ENCODE measurements at regions not wholly inside any gene's neighbourhood (a gene's known extent, or its start where the extent isn't known, plus 50 kb on each side); places are given as distances from the start of the nearest gene placed in this dataset.

DNA sequence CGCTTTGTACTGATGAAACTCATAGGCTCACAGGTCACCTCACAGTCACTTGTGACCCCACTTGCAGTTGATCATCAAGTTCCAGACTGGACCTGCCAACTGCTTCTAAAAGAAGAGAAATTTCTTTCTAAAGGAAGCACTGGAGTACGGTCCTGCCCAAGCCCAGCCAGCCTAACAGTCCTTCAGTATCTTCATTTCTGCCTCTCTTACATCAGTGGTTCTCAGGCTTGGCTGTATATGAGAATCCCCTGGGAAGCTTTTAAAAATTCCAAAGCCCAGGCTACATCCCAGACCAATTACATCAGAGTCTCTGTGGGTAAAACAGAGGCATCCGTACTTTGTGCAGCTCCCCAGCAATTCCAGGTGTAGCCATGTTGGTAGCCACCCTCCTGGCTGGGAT lies 282.1 kb downstream of the NFIB start:
- DNase-seq (ENCODE audit: extremely low spot score, insufficient read length, low read depth), result no peak
- no peak for FAIRE-seq

GRCh38 chr9:14031060-14031414 lies 282.9 kb downstream of the NFIB start:
- FAIRE-seq, result no peak
- DNase-seq (ENCODE audit: extremely low spot score, insufficient read length, low read depth), result no peak

DNA sequence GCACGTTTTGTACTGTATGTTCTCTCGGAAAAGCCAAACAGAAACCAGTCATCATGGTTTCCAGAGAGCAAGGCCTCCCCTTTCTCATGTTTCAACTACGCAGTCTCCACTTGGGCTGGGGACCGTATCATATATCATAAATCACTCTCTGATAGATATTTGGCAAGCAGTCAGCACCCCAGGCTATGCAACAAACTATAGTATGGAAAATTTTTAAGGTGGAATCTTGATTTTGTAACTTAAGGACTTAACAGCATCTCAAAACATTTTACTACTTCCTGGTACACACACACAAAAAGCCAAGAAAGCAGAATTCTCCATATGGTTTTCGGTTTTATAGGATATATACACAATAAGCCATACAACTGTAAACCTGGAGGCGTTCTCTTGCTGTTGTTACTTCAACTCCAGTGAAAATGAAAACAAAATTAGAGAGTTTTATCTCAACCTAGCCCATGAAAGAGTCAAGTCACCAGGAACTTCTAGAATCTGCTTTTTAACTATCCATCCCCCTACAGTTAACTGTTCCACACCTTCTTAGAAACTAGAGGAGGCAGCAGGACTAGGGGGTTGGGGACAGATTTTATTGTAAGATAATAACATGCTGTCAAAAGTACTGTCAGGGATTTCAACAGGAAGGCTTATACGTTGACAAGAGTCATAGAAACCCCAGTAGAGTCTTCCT lies 283.4 kb downstream of the NFIB start:
- DNase-seq (ENCODE audit: extremely low spot score, insufficient read length, low read depth), result no peak
- FAIRE-seq, result no peak

DNA sequence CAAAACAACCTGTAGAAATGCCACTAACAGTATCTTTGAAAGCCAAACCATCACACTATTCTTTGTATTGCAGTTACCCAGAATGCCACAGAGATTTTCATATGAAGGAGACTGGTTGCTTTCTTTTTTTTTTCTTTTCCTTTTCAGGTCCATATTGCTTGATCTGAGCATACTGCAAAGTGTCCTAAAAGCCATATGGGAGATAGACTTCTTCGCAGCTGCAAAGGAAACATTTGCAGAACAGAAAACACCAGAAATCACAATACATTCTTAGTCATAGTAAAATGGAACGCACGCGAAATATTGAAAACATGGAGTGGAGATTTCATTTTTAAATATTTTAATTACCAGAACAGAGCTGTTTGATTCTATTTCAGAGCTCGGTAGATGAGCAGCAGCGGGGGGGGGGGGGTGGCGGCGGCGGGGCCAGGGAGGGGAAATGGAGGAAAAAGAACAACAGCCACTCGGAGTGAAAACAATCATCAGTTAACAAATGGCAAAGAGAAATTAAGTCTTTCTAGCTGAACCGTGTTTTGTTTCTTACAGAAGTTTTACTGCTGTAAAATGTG lies 284.1 kb downstream of the NFIB start:
- FAIRE-seq (no peak), DNase-seq (ENCODE audit: extremely low spot score, insufficient read length, low read depth) (no peak)

DNA sequence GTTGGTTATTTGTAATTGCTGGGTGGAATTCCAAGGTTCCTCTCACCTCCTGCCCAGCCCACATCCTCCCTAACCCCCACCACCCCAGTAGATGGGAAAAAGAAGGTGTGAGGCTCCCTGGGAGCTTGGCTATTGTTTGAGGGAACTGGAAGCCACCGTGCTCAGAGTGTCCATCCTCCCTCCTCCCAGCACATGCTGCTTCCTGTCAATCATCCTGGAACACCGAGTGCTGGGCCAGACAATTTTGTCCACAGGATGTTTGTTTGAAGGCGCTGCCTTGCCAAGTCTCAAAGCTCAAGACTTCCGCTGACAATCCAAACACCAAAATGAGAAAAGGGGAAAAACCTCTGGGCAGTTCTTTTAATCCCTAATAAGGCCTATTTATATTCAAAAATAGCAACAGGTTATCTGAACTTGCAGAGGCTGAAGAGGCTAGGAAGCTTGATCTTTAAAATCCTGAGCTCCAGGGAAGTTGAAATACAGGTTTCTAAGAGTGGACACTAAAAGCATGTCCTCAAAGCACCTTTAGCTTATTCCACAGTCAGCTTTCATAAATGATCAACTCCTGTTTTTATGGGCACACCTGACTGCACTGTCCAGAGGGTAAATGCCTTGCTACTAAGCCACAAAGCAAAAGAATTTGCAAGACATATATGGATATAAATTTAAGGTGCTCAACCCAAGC lies 286.7 kb downstream of the NFIB start:
- DNase-seq (ENCODE audit: extremely low spot score, insufficient read length, low read depth) (no peak), FAIRE-seq (no peak)

- DNase-seq (ENCODE audit: extremely low spot score, insufficient read length, low read depth) (no peak), FAIRE-seq (no peak)
Observed at GRCh38 chr9:14025741-14026140, 288.2 kb downstream of the NFIB start.

GRCh38 chr9:14023285-14023684 lies 290.7 kb downstream of the NFIB start:
- DNase-seq (ENCODE audit: extremely low spot score, insufficient read length, low read depth) (no peak), FAIRE-seq (no peak)

DNA sequence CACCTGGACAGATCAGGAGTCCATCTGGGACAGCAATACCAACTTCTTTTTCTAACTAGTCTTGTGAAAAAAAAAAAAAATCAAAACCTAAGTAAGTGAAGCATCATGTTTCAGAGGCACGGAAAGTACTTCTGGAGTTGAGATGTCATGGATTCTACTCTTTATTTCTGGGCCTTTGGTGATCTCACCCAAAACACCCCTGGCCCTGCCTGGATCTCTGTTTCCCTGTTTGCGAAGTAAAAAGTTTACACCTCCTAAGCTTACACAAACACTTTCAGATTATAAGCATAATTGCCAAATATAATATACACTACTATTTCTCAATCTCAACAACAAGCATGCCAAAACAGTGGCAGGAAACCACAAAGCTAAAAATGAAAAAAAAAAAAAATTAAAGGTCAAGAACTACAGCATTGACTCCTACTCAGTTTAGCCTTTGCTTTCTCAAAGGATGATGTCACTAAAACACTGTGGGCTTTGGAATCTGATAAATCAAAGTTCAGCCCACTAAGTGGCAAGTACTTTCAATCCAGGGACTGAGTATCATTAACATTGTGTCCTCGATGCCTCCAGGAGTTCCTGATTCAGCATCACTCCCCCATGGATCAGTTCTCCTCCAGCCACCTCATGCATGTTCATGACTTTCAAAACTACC lies 291.9 kb downstream of the NFIB start:
- FAIRE-seq (no peak), DNase-seq (ENCODE audit: extremely low spot score, insufficient read length, low read depth) (no peak)

GRCh38 chr9:14018081-14018480 lies 295.9 kb downstream of the NFIB start:
- FAIRE-seq (no peak), DNase-seq (ENCODE audit: extremely low spot score, insufficient read length, low read depth) (no peak)

DNA sequence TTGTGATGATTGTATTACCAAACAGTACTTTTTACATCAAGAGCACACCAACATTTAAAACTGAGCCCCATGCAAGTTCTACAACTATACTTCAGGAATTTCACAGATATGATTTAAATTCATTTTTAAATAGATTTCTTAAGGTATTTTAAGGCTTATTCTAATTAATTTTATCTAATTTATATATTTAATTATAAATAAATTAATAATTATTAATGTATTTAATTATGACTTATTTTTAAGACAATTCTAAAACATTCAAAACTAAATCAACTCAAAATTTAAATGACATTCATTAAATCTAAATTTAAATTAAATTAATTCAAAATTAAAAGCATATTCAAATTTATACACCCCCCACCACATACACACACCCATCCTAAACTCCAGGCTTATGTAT lies 299.2 kb downstream of the NFIB start:
- FAIRE-seq (no peak), DNase-seq (ENCODE audit: extremely low spot score, insufficient read length, low read depth) (no peak)

DNA sequence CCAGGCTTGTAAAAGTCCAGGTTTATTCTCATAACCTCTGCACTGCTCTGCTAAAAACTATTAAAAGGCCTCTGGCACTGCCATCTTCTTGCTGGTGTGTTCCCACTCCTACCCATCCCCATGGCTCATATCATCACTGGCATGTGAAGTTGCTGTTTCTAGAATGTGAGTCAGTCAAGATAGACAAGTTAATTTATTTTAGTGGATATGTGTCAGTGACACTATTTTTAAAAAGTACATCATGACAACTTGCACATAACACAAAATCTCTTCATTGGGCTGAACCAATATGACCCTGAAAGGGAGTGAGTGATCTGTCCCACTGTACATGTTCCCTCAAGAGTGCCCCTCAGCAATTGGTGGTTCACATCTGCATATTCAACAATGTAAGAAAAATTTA lies 299.7 kb downstream of the NFIB start:
- FAIRE-seq (no peak), DNase-seq (ENCODE audit: extremely low spot score, insufficient read length, low read depth) (no peak)

DNA sequence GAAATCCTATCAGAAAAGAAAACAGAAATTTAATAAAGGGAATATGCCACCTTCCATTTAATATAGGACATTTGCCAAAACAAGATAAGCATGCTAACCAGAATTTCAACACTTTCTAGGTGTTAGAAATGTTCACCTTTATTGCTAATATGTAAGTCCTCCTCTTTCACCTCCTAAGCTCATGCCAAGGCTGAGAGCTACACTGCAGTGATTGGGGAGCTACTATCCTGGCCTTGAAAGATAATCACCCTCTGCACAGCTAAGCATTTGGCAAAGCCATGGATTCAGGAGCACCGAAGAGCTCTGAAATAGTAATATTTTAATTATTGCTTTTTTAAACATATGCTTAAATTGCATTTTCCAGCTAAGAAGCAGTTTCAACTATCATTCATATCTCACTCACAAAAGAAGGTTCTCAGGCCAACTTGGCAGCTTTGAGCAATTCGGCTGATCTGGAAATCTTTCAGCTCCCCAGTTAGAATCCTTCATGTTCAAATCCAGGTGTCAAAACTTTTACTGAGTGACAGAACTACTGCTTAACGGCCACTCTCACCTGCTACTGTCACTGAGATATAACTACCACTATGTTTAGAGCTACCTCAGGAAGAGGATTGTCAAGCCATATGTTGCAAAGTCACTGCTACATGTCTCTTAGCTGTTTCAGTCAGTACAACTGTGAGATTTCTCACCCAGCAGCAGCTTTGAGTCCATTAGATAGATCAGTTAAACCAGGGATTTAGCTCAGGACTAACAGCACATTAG lies 302.0 kb downstream of the NFIB start:
- DNase-seq (ENCODE audit: extremely low spot score, insufficient read length, low read depth) (no peak), FAIRE-seq (no peak)

DNA sequence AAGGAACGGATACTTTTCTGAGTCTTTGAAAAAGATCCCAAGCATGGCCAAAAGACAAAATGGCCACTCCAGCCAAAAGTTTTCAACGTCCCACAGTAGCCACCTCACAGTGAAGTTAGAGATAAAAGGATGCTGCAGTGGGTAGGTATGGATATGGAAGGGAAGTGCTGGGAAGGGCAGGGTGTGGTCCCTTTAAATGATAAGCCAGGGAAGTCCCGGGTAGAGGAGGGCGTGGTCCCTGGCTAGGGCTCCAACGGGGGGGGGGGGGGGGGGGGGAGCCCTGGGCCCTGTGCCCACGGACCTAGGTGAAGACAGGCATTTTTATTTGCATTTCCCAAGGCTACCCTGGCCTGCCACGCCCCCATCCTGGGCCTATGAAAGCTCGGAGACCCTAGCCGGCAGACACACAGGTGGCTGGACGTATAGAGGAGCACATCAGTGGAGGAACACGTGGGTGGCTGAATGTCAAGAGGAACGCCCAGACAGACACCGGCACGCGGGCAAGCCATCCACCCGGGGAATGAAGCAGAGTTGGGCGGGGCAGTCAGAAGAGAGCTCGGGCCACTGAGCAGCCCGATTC lies 306.7 kb downstream of the NFIB start:
- DNase-seq (ENCODE audit: extremely low spot score, insufficient read length, low read depth) (no peak), FAIRE-seq (no peak)

DNA sequence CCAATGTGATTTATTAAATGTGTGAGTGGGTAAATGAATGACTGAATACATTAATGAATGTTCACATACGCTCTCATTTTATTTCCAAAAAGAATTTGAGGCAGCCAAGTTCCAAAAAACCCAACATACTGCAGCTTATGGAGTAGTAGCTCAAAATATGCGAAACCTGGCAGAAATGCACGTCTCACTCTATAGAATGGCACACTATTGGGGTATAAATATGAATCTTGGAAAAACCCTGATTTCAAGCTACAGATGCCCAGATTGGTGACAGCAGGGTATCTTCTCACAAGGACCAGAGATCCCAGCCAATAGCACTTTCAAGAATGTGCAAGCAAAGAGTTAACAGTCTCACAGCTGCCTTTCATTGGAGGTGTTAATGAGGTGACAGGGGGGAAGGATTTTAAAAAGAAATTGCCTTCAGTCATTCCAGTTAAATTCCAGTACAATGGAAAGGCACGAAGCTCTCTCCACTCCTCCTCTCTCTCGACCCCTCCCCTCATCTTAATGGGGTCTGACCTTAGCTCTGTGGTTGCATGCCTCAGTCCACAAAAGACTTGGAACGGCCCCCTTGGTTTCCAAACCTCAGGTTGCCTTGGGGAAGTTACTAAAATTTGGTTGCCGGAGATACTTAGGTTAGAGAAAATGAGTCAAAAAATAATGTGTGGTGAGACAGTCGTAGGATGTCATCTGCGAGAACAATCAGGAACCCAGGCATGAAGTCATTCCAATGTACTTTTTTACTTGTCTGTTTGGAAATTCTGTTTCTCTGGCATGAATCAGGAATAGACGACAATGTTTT lies 307.4 kb downstream of the NFIB start:
- DNase-seq (ENCODE audit: extremely low spot score, insufficient read length, low read depth) (no peak), FAIRE-seq (no peak)

GRCh38 chr9:14004110-14004509 lies 309.8 kb downstream of the NFIB start:
- FAIRE-seq, result no peak
- no peak for DNase-seq (ENCODE audit: extremely low spot score, insufficient read length, low read depth)

DNA sequence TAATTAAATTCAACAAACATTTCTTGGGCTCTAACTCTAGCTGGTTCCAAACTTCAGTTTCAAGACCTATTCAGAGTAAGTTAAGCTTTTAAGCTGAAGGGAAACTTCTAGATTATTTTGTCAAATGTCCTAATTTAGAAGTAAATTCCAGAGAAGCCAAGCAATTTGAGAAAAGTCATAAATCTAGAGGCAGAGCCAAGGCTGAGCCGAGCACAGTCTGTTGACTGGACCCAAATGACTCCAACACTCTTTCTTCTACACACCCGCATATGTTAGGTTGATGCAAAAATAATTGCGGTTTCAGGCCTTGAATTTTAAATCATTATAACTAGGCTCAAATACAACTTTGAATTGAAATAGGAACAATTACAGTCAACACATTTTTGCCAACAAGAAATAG lies 319.7 kb downstream of the NFIB start:
- FAIRE-seq (no peak), DNase-seq (ENCODE audit: extremely low spot score, insufficient read length, low read depth) (no peak)

GRCh38 chr9:13993632-13994185 lies 320.2 kb downstream of the NFIB start:
- FAIRE-seq (no peak), DNase-seq (ENCODE audit: extremely low spot score, insufficient read length, low read depth) (no peak)

- DNase-seq (ENCODE audit: extremely low spot score, insufficient read length, low read depth) (no peak), FAIRE-seq (no peak)
Observed at GRCh38 chr9:13992138-13993088, 321.5 kb downstream of the NFIB start.

All from GM18507 (cell line).